ENCODE measurements at regions not wholly inside any gene's neighbourhood (a gene's known extent, or its start where the extent isn't known, plus 50 kb on each side); places are given as distances from the start of the nearest gene placed in this dataset.

- Histone ChIP-seq H3K36me3 (no peaks in the 10 kb centered on the region), H3K9me3 (no peaks in the 10 kb centered on the region), H3K4me3 (no peak overlapping the region), H3K4me1 (no peaks in the 10 kb centered on the region), H3K27me3 (no peaks in the 10 kb centered on the region), H3K27ac (no peak overlapping the region)
- WGBS, result 86% methylated on average over 3 of the region's 3 CpGs
- no peak for DNase-seq (ENCODE audit: low spot score in 2 of 2)
- TF ChIP-seq EP300 (IDR thresholded peaks at IDR 0.05) (no peak), POLR2AphosphoS5 (IDR thresholded peaks at IDR 0.05) (no peak), CTCF (IDR thresholded peaks at IDR 0.05) (no peak), POLR2A (IDR thresholded peaks at IDR 0.05) (no peak)
Measured at GRCh38 chr4:169914866-169915265, 111.3 kb downstream of the MFAP3L start.

- H3K4me1 ChIP-seq, result no peaks in the 10 kb centered on the region
- WGBS, result 75% methylated on average over 3 of the region's 3 CpGs
- no peaks in the 10 kb centered on the region for H3K9me3 ChIP-seq
- no peaks in the 10 kb centered on the region for H3K36me3 ChIP-seq
- no peak overlapping the region for H3K27ac ChIP-seq
- no peak for TF ChIP-seq EP300 (IDR thresholded peaks at IDR 0.05)
- no peak for TF ChIP-seq POLR2A (IDR thresholded peaks at IDR 0.05)
- no peak for TF ChIP-seq CTCF (IDR thresholded peaks at IDR 0.05)
- TF ChIP-seq POLR2AphosphoS5 (IDR thresholded peaks at IDR 0.05), result no peak
- H3K4me3 ChIP-seq, result no peak overlapping the region
- H3K27me3 ChIP-seq, result no peaks in the 10 kb centered on the region
- DNase-seq (ENCODE audit: low spot score in 2 of 2), result no peak
Measured at GRCh38 chr4:169912996-169913395, 113.2 kb downstream of the MFAP3L start.

GRCh38 chr4:169909897-169910296 lies 116.3 kb downstream of the MFAP3L start:
- Histone ChIP-seq H3K36me3 (no peaks in the 10 kb centered on the region), H3K4me3 (no peak overlapping the region), H3K27me3 (no peaks in the 10 kb centered on the region), H3K9me3 (no peaks in the 10 kb centered on the region), H3K27ac (no peak overlapping the region), H3K4me1 (no peaks in the 10 kb centered on the region)
- WGBS, result 55% methylated on average over 2 of the region's 2 CpGs
- DNase-seq (ENCODE audit: low spot score in 2 of 2), result no peak
- TF ChIP-seq POLR2AphosphoS5 (IDR thresholded peaks at IDR 0.05) (no peak), EP300 (IDR thresholded peaks at IDR 0.05) (no peak), POLR2A (IDR thresholded peaks at IDR 0.05) (no peak), CTCF (IDR thresholded peaks at IDR 0.05) (no peak)

- no peaks in the 10 kb centered on the region for H3K27me3 ChIP-seq
- no peaks in the 10 kb centered on the region for H3K36me3 ChIP-seq
- no peak for TF ChIP-seq POLR2A (IDR thresholded peaks at IDR 0.05)
- no peak for TF ChIP-seq EP300 (IDR thresholded peaks at IDR 0.05)
- TF ChIP-seq CTCF (IDR thresholded peaks at IDR 0.05), result no peak
- no peak for TF ChIP-seq POLR2AphosphoS5 (IDR thresholded peaks at IDR 0.05)
- no peak overlapping the region for H3K27ac ChIP-seq
- no peaks in the 10 kb centered on the region for H3K9me3 ChIP-seq
- H3K4me3 ChIP-seq, result no peak overlapping the region
- WGBS, result 88% methylated on average over 9 of the region's 9 CpGs
- no peaks in the 10 kb centered on the region for H3K4me1 ChIP-seq
- DNase-seq (ENCODE audit: low spot score in 2 of 2), result no peak
Measured at GRCh38 chr4:169909479-169909878, 116.7 kb downstream of the MFAP3L start.

GRCh38 chr4:169907705-169908104 lies 118.5 kb downstream of the MFAP3L start:
- WGBS, result 95% methylated on average over 1 of the region's 1 CpG
- Histone ChIP-seq H3K27me3 (no peaks in the 10 kb centered on the region), H3K27ac (no peak overlapping the region), H3K4me1 (no peaks in the 10 kb centered on the region), H3K9me3 (no peaks in the 10 kb centered on the region), H3K4me3 (no peak overlapping the region), H3K36me3 (no peaks in the 10 kb centered on the region)
- TF ChIP-seq POLR2AphosphoS5 (IDR thresholded peaks at IDR 0.05) (no peak), POLR2A (IDR thresholded peaks at IDR 0.05) (no peak), CTCF (IDR thresholded peaks at IDR 0.05) (no peak), EP300 (IDR thresholded peaks at IDR 0.05) (no peak)
- no peak for DNase-seq (ENCODE audit: low spot score in 2 of 2)

All from suprapubic skin (tissue), 4 donors.